GM12874 (cell line): ENCODE measurements at regions not wholly inside any gene's neighbourhood (a gene's known extent, or its start where the extent isn't known, plus 50 kb on each side); places are given as distances from the start of the nearest gene placed in this dataset.

Source experiments
- TF ChIP-seq, protein P1 (sequence below): IDR thresholded peaks from 2 replicates; pipeline ENCODE4 v1.5.1; 2011; ENCODE audit warnings: low read depth, mild to moderate bottlenecking, control low read depth, low read length, moderate library complexity; ENCODE audit not compliant: insufficient read depth

DNA sequence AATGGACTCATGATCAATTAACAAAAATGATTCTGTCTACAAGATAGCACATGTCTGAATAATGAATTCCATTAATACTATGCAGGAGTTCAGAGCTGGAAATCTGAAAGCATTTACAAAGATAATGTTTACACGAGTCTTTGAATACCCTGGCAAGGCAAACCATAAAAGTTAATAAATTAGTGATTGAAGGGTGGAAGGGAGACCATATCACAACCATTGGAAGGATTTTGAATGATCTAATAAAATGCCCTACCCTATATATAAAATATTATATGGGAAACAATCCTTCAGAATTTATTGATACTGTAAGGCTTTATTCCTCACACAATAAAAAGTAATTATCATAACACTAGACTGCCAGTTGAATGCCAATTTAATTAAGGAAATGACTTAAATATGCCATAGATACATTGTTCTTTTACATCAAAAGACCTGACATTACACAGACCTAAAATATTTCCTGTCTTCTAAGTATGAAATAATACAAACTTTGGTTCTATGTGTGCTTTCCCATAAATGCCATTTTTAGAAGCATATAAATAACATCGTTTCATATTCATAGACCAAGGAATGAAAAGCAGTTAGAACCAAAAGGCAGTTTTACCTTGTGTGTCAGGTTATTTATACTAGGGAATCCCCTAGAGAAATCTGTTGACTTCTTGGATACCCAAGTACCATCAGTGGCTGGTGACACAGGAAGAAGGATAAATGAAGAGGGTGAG is 249.2 kb upstream of the MARCKS start:
- TF ChIP-seq, protein P1, sequence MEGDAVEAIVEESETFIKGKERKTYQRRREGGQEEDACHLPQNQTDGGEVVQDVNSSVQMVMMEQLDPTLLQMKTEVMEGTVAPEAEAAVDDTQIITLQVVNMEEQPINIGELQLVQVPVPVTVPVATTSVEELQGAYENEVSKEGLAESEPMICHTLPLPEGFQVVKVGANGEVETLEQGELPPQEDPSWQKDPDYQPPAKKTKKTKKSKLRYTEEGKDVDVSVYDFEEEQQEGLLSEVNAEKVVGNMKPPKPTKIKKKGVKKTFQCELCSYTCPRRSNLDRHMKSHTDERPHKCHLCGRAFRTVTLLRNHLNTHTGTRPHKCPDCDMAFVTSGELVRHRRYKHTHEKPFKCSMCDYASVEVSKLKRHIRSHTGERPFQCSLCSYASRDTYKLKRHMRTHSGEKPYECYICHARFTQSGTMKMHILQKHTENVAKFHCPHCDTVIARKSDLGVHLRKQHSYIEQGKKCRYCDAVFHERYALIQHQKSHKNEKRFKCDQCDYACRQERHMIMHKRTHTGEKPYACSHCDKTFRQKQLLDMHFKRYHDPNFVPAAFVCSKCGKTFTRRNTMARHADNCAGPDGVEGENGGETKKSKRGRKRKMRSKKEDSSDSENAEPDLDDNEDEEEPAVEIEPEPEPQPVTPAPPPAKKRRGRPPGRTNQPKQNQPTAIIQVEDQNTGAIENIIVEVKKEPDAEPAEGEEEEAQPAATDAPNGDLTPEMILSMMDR, result no peak

DNA sequence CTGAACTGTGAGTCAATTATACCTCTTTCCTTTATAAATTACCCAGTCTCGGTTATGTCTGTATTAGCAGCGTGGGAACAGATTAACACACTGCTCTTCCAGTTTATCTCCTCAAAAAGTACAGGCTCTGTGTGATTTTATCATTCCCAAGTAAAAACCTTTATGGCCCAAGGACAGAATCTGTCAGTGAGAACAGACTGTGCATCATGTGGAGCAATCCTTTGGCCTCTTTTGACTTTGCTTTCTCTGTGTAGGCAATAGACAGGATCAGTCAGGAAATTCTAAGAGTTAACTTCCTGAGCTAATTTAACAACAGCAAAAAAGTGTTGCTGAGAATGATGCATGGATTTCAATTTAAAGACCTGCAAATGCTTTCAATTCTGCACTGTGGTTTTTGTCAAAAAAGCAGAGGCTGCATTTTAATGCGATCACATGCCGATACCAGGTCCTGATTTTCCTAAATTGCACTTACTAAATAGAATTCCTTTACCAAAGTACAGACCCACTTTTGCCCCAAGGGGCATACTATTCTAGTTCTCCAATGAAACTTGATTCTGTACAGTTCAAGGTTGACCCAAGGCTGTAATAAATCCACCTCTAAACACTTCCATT is 246.7 kb upstream of the MARCKS start:
- TF ChIP-seq, protein P1, result no peak

DNA sequence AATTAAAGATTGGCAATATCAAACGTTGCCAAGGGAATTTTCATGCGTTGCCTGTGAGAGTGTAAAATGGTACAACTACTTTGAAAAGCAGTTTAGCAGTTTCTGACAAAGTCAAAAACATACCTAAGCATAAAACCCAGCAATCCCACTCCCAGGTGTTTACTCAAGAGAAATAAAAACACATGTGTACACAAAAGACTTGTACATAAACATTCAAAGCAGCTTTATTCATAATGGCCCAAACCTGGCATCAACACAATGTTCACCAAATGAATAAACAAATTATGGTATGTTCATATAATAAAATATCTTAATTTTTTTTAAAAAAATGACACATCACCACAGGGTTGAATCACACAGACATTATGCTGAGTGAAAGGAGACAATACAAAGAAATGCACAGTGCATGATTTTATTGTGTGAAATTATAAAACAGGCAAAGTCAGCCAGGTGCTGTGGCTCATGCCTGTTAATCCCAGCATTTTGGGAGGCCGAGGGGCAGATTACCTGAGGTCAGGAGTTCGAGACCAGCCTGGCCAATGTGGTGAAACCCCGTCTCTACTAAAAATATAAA is 240.4 kb upstream of the MARCKS start:
- TF ChIP-seq, protein P1, result no peak

DNA sequence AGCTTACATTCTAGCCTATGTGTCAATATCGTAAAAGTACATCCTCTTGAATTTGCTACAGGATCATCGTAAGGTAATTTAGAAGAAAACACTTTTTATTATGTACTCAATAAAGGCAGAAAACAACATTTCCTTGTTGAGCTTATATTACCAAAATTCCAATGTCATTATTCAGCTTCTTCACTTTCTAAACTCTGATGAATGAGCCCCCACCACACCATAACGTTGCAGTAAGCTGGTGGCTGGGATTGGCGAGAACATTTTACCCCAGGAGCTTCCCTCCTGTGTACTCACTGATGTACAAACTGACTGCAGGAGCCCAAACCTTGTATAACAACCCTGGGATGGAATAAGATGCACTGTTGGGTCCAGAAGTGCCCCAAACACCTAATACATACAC is 238.1 kb upstream of the MARCKS start:
- TF ChIP-seq, protein P1, result no peak

DNA sequence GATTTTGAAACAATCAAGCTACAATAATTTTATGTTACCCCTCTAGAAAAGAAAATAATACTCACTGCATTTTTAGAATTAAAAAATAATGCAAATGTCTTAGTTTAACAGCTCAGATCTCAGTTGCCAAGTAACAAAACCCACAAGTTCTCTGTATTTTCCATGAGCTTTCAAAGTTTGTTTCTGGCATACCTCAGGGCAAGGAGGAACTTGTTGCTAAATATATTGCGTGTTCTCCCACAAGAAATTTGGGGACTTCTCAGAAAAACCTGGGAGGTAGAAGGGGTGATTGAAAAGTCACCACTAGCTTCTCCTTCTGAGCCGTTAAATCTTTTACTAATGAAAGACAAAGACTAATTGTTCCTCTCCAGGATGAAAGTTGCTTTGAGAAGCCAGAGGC is 236.8 kb upstream of the MARCKS start:
- TF ChIP-seq, protein P1, result no peak

DNA sequence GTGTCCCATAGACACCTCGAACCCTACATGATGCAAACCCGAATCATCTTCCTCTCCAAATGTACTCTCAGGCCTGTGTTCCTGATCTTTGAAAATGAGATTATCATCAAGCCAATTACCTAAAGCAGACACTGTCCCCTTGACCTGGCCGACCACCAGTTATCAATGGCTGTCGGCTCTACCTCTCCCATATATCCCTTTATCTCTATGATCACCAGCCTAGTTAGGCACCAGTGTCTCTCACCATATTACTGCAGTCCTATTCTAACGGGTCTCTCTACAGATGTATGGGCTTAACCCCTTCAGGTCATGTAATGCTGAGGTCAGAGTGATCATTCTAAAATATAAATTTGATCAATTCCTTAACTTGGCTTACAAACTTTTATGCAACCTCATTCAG is 234.9 kb upstream of the MARCKS start:
- TF ChIP-seq, protein P1, result no peak

DNA sequence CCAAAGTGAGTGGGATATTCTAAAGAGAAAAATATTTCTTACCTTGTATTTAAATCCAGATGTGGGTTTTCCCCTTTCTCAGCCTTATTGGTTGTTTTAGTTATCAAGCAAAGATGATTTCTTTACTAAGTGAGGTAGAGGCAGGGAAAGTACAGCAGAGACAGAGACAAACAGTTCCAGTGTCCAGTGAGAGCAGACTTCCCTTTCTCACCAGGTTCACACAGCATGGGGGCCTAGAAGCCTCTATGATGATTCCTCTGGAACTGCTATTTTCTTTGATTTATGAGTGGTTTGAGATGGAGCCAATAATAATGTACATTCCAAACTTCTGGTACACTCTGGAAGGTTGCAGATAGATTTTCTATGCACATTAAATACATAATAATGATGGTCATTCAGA is 234.0 kb upstream of the MARCKS start:
- TF ChIP-seq, protein P1, result no peak
